Loucy (cell line): ENCODE measurements at regions not wholly inside any gene's neighbourhood (a gene's known extent, or its start where the extent isn't known, plus 50 kb on each side); places are given as distances from the start of the nearest gene placed in this dataset.

Source experiments
- H2AFZ ChIP-seq: fragments of 200-600 bp; sonication (generic); 2 replicates; pipeline ENCODE4 v1.6.0; 2016; ENCODE audit warnings: antibody characterized with exemption, mild to moderate bottlenecking, low read length, moderate library complexity
- H3F3A ChIP-seq: fragments of 200-600 bp; 2 replicates; pipeline ENCODE4 v1.6.0; 2016; ENCODE audit warnings: antibody characterized with exemption, low read depth, mild to moderate bottlenecking
- H3K27me3 ChIP-seq: fragments of 200-600 bp; sonication (generic); 2 replicates; pipeline ENCODE4 v1.6.1; 2014; ENCODE audit warnings: low read length, mild to moderate bottlenecking; ENCODE audit not compliant: insufficient read depth, poor library complexity, severe bottlenecking
- H3K36me3 ChIP-seq: fragments of 200-600 bp; sonication (generic); 2 replicates; pipeline ENCODE4 v1.6.1; 2016; ENCODE audit warnings: low read length; ENCODE audit not compliant: insufficient read depth
- H3K4me1 ChIP-seq: fragments of 200-600 bp; sonication (generic); 2 replicates; pipeline ENCODE4 v1.5.1; 2014; ENCODE audit warnings: low read length, mild to moderate bottlenecking; ENCODE audit not compliant: insufficient read depth, poor library complexity, severe bottlenecking
- H3K4me2 ChIP-seq: fragments of 200-600 bp; sonication (generic); 2 replicates; pipeline ENCODE4 v1.6.0; 2014; ENCODE audit warnings: antibody characterized with exemption, low read length, low read depth, mild to moderate bottlenecking; ENCODE audit not compliant: poor library complexity, severe bottlenecking
- H3K4me3 ChIP-seq: fragments of 200-600 bp; sonication (generic); 2 replicates; pipeline ENCODE4 v1.5.1; 2014; ENCODE audit warnings: low read length, mild to moderate bottlenecking, mixed read lengths; ENCODE audit not compliant: poor library complexity, severe bottlenecking
- H3K79me2 ChIP-seq: fragments of 200-600 bp; sonication (generic); 2 replicates; pipeline ENCODE4 v1.6.1; 2014; ENCODE audit warnings: low read length; ENCODE audit not compliant: insufficient read depth
- H3K9ac ChIP-seq: fragments of 200-600 bp; sonication (generic); 2 replicates; pipeline ENCODE4 v1.6.0; 2014; ENCODE audit warnings: mild to moderate bottlenecking, low read depth, low read length, moderate library complexity; ENCODE audit not compliant: poor library complexity, severe bottlenecking
- H3K9me2 ChIP-seq: fragments of 200-600 bp; sonication (generic); replicated peaks from 2 replicates; pipeline ENCODE4 v1.6.1; 2016; ENCODE audit warnings: low read depth, low read length, mixed read lengths
- H3K9me3 ChIP-seq: fragments of 200-600 bp; sonication (generic); 2 replicates; pipeline ENCODE4 v1.6.1; 2014; ENCODE audit warnings: mild to moderate bottlenecking, antibody characterized with exemption, low read length, low read depth; ENCODE audit not compliant: insufficient read depth
- H4K20me1 ChIP-seq: fragments of 200-600 bp; sonication (generic); 2 replicates; pipeline ENCODE4 v1.6.0; 2014; ENCODE audit warnings: antibody characterized with exemption, low read length, mild to moderate bottlenecking; ENCODE audit not compliant: insufficient read depth, poor library complexity, severe bottlenecking
- EZH2phosphoT487 ChIP-seq: fragments of 200-600 bp; IDR thresholded peaks from 2 replicates; pipeline ENCODE4 v1.6.1; 2018; ENCODE audit warnings: antibody characterized with exemption, mild to moderate bottlenecking, moderate library complexity, borderline replicate concordance
- TF ChIP-seq, protein P1 (sequence below): fragments of 200-600 bp; sonication (generic); conservative IDR thresholded peaks from 2 replicates; pipeline ENCODE4 v1.5.1; 2014; ENCODE audit warnings: mild to moderate bottlenecking, antibody characterized with exemption, low read length

DNA sequence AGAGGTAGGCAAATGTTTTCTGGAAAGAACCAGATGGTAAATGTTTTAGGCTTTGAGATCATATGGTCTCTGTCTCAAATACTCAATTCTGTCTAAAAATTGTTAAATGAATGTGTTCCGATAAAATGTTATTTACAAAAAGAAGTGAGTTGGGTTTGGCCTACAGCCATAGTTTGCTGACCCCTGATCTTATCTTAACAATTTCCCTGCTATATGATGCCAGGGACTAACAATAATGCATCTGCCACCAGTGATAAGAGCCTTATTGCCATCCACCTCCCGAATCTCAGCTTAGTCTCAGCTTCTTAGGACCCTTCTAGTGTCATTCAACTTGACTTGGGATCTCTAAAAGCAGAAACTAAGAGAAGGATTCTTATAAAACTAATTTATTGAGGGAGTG, 208.5 kb upstream of the ADGRL2 start:
- H3K36me3 ChIP-seq = no peaks in the 10 kb centered on the region
- TF ChIP-seq EZH2phosphoT487 = no peak
- TF ChIP-seq, protein P1, sequence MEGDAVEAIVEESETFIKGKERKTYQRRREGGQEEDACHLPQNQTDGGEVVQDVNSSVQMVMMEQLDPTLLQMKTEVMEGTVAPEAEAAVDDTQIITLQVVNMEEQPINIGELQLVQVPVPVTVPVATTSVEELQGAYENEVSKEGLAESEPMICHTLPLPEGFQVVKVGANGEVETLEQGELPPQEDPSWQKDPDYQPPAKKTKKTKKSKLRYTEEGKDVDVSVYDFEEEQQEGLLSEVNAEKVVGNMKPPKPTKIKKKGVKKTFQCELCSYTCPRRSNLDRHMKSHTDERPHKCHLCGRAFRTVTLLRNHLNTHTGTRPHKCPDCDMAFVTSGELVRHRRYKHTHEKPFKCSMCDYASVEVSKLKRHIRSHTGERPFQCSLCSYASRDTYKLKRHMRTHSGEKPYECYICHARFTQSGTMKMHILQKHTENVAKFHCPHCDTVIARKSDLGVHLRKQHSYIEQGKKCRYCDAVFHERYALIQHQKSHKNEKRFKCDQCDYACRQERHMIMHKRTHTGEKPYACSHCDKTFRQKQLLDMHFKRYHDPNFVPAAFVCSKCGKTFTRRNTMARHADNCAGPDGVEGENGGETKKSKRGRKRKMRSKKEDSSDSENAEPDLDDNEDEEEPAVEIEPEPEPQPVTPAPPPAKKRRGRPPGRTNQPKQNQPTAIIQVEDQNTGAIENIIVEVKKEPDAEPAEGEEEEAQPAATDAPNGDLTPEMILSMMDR = no peak
- H3K4me3 ChIP-seq = no peak overlapping the region
- H3K4me1 ChIP-seq = no peaks in the 10 kb centered on the region
- H2AFZ ChIP-seq = no peak overlapping the region
- no peak overlapping the region for H3K9ac ChIP-seq
- no peaks in the 10 kb centered on the region for H3K27me3 ChIP-seq
- no peak overlapping the region for H3K4me2 ChIP-seq
- no peaks in the 10 kb centered on the region for H3F3A ChIP-seq
- no peaks in the 10 kb centered on the region for H3K9me2 ChIP-seq
- no peaks in the 10 kb centered on the region for H3K79me2 ChIP-seq
- H4K20me1 ChIP-seq = no peaks in the 10 kb centered on the region
- H3K9me3 ChIP-seq = no peaks in the 10 kb centered on the region

DNA sequence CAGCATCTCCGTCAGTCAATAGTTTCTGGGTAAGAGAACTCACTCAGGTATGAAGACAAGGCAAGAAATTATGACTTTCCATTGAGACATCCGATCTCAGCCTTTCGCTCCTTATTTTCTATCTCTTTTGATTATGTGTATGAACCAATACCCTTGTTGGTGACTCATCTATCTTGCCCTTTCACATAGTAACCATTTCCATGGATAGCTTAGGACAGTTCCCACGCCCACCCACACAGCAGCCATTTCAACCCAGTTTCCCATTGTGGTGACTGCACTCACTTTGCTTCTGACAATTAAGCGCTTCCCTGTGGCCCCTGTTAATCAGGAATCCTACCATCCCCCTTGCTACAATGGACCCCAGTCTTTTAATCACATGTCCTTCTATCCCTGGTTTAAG, 210.6 kb upstream of the ADGRL2 start:
- no peak overlapping the region for H3K4me3 ChIP-seq
- no peaks in the 10 kb centered on the region for H3K9me2 ChIP-seq
- H3K9ac ChIP-seq = no peak overlapping the region
- H3K9me3 ChIP-seq = no peaks in the 10 kb centered on the region
- H4K20me1 ChIP-seq = no peaks in the 10 kb centered on the region
- H2AFZ ChIP-seq = no peak overlapping the region
- H3K4me1 ChIP-seq = no peaks in the 10 kb centered on the region
- H3K27me3 ChIP-seq = no peaks in the 10 kb centered on the region
- no peaks in the 10 kb centered on the region for H3K36me3 ChIP-seq
- H3K4me2 ChIP-seq = no peak overlapping the region
- no peaks in the 10 kb centered on the region for H3K79me2 ChIP-seq
- TF ChIP-seq, protein P1 = no peak
- TF ChIP-seq EZH2phosphoT487 = no peak
- H3F3A ChIP-seq = no peaks in the 10 kb centered on the region

DNA sequence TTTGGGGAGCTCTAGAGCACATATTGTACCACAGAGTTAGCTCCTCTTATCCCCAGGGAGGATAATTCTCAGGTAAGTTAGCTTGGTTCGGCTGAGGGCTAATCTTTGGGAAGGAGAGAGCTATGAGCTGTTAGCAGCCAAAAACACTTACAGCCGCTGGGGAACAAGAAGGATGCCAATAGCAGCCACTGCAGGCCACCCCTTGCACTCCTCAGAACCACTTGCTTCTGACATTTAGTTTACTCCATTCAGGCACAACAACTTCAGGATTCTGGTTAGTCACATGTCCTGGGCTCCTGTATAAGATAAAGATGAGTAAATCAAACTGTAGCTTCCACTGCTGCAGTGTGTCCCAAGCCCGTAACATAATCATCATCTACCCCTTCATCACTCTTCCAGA, 212.6 kb upstream of the ADGRL2 start:
- Histone ChIP-seq H3K79me2 (no peaks in the 10 kb centered on the region), H3K4me1 (no peaks in the 10 kb centered on the region), H3K9me3 (no peaks in the 10 kb centered on the region), H3K4me2 (no peak overlapping the region), H3K36me3 (no peaks in the 10 kb centered on the region), H3F3A (no peaks in the 10 kb centered on the region), H3K4me3 (no peak overlapping the region), H4K20me1 (no peaks in the 10 kb centered on the region), H3K9me2 (no peaks in the 10 kb centered on the region), H2AFZ (no peak overlapping the region), H3K9ac (no peak overlapping the region), H3K27me3 (no peaks in the 10 kb centered on the region)
- TF ChIP-seq, protein P1 = no peak
- TF ChIP-seq EZH2phosphoT487 = no peak
